ENCODE measurements at regions not wholly inside any gene's neighbourhood (a gene's known extent, or its start where the extent isn't known, plus 50 kb on each side); places are given as distances from the start of the nearest gene placed in this dataset.

DNA sequence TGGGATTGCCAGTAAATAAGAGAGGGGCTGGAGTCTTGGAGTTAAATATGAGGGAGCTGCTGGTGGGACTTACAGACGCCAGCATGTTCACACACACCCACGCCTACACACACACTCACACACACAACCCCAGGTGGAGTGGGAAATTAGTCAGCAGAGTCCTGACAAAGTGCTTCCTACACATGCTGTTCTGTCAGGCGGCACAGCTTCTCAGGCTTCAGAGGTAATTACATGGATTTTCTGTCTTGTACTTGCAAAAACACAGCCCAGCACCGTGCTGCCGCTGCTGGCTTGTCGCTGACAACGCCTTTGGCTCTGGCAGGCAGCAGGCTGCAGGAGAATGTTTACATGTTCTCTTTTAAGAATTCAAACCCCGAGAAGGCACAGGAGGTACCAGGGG, 1186.3 kb upstream of the CELF4 start (continued):
- TF ChIP-seq, protein P1, sequence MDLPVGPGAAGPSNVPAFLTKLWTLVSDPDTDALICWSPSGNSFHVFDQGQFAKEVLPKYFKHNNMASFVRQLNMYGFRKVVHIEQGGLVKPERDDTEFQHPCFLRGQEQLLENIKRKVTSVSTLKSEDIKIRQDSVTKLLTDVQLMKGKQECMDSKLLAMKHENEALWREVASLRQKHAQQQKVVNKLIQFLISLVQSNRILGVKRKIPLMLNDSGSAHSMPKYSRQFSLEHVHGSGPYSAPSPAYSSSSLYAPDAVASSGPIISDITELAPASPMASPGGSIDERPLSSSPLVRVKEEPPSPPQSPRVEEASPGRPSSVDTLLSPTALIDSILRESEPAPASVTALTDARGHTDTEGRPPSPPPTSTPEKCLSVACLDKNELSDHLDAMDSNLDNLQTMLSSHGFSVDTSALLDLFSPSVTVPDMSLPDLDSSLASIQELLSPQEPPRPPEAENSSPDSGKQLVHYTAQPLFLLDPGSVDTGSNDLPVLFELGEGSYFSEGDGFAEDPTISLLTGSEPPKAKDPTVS (IDR thresholded peaks at IDR 0.05; ENCODE audit: low read depth, low read length), result no peak
- TF ChIP-seq MEF2A (IDR thresholded peaks at IDR 0.05; ENCODE audit: insufficient read depth, low read depth, low read length) (no peak), ZBTB11 (CRISPR knock-in tag; IDR thresholded peaks at IDR 0.05) (no peak), CHD1 (IDR thresholded peaks at IDR 0.05; ENCODE audit: low read depth, low read length) (no peak), SIN3A (IDR thresholded peaks at IDR 0.05; ENCODE audit: low read depth, low read length) (no peak), BRCA1 (IDR thresholded peaks at IDR 0.05; ENCODE audit: low read depth, low read length) (no peak), TAF1 (IDR thresholded peaks at IDR 0.05; ENCODE audit: borderline replicate concordance, low read depth, low read length) (no peak), SP1 (IDR thresholded peaks at IDR 0.05; ENCODE audit: low read depth, low read length) (no peak), RBBP5 (conservative IDR thresholded peaks at IDR 0.05) (no peak), BHLHE40 (IDR thresholded peaks at IDR 0.05; ENCODE audit: borderline replicate concordance in 1 of 2, low read depth in 2 of 2, low read length in 1 of 2) (peak; percentile 22 to 34; a peak in 1 of 4 replicates), MTA2 (IDR thresholded peaks at IDR 0.05; ENCODE audit: low read depth) (no peak), STAT1 (conservative IDR thresholded peaks at IDR 0.05) (no peak), TCF3 (IDR thresholded peaks at IDR 0.05; ENCODE audit: borderline replicate concordance, insufficient read depth, low read depth, low read length) (peak; percentile 76; the same call in 1 of the 2 replicates), IKZF2 (IDR thresholded peaks at IDR 0.05) (0 out of 4 replicates have a peak, but pooled peaks of 1 of the 2 experiments have one; percentile 4), ZNF687 (IDR thresholded peaks at IDR 0.05) (no peak), GABPA (IDR thresholded peaks at IDR 0.05; ENCODE audit: low read depth) (0 out of 2 replicates have a peak, but pooled peaks have one; percentile 22), MXI1 (IDR thresholded peaks at IDR 0.05; ENCODE audit: low read depth, low read length) (no peak), BCL11A (IDR thresholded peaks at IDR 0.05; ENCODE audit: low read depth, low read length) (peak; percentile 73; the same call in 1 of the 2 replicates), MTA3 (IDR thresholded peaks at IDR 0.05; ENCODE audit: borderline replicate concordance, low read length) (no peak), ZSCAN29 (IDR thresholded peaks at IDR 0.05) (no peak), PML (IDR thresholded peaks at IDR 0.05; ENCODE audit: low read length) (no peak)
- TF ChIP-seq, protein P2, sequence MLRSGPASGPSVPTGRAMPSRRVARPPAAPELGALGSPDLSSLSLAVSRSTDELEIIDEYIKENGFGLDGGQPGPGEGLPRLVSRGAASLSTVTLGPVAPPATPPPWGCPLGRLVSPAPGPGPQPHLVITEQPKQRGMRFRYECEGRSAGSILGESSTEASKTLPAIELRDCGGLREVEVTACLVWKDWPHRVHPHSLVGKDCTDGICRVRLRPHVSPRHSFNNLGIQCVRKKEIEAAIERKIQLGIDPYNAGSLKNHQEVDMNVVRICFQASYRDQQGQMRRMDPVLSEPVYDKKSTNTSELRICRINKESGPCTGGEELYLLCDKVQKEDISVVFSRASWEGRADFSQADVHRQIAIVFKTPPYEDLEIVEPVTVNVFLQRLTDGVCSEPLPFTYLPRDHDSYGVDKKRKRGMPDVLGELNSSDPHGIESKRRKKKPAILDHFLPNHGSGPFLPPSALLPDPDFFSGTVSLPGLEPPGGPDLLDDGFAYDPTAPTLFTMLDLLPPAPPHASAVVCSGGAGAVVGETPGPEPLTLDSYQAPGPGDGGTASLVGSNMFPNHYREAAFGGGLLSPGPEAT (IDR thresholded peaks at IDR 0.05; ENCODE audit: low read depth), result no peak

Data from GM12878 (cell line).